HEK293 (cell line): ENCODE measurements at regions not wholly inside any gene's neighbourhood (a gene's known extent, or its start where the extent isn't known, plus 50 kb on each side); places are given as distances from the start of the nearest gene placed in this dataset.

Experiments used
- HOXC10 ChIP-seq: sonication (generic); formaldehyde crosslinking; IDR thresholded peaks from 2 replicates; pipeline ENCODE4 v1.8.1; 2023; ENCODE audit warnings: mild to moderate bottlenecking, missing genetic modification reagents
- SP7 ChIP-seq: fragments of 450-650 bp; formaldehyde crosslinking; IDR thresholded peaks from 2 replicates; pipeline ENCODE4 v1.5.1; 2016; ENCODE audit warnings: missing biosample characterization, missing genetic modification characterization
- ZNF138 ChIP-seq: fragments of 450-650 bp; formaldehyde crosslinking; IDR thresholded peaks from 2 replicates; pipeline ENCODE4 v1.5.1; 2016; ENCODE audit warnings: missing biosample characterization, missing genetic modification characterization, borderline replicate concordance
- ZNF24 ChIP-seq: fragments of 450-650 bp; formaldehyde crosslinking; IDR thresholded peaks from 2 replicates; pipeline ENCODE4 v1.5.1; 2016; ENCODE audit warnings: missing biosample characterization, missing genetic modification characterization
- ZNF394 ChIP-seq: fragments of 450-650 bp; formaldehyde crosslinking; IDR thresholded peaks from 2 replicates; pipeline ENCODE4 v1.5.1; 2016; ENCODE audit warnings: missing biosample characterization, missing genetic modification characterization, mild to moderate bottlenecking, moderate library complexity, borderline replicate concordance
- ZNF433 ChIP-seq: fragments of 450-650 bp; formaldehyde crosslinking; IDR thresholded peaks from 2 replicates; pipeline ENCODE4 v1.5.1; 2016; ENCODE audit warnings: missing biosample characterization, missing genetic modification characterization, low read depth
- TF ChIP-seq, protein P1 (sequence below): fragments of 450-650 bp; formaldehyde crosslinking; IDR thresholded peaks from 2 replicates; pipeline ENCODE4 v1.5.1; 2016; ENCODE audit warnings: missing biosample characterization, missing genetic modification characterization
- TF ChIP-seq, protein P2 (sequence below): sonication (generic); formaldehyde crosslinking; IDR thresholded peaks from 2 replicates; pipeline ENCODE4 v1.8.1; 2022; ENCODE audit warnings: mild to moderate bottlenecking, moderate library complexity, missing genetic modification reagents

DNA sequence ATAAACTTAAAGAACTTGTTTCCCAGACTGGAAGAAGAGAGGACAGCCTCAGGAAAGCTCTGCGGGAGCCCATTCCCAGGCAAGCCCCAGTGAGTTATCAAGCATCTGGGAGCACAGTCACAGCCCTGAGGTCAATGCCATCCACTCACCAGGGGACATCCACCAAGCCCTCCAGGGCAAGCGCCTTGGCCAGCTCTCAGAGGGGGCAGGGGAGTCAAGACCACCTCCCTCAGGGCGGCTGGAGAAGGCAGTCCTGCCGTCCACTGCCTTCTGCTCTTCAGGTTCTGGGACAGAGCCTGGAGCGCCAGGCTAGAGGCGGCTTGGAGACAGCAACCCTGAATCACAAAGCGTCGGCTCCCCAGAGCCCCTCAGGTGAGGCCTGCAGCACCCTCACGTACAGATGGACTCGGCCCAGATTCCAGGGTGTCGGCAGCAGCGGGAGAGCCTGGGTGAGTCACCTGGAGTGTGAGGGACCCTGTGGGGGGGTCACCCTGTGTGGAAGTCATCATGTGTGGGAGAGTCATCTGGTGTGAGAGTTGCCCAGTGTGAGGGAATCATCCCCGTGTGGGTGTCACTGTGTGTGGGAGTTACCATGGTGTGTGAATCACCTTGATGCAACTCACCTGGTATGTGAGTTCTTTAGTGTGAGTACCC lies 100.9 kb upstream of the TEX51 start:
- TF ChIP-seq, protein P1, sequence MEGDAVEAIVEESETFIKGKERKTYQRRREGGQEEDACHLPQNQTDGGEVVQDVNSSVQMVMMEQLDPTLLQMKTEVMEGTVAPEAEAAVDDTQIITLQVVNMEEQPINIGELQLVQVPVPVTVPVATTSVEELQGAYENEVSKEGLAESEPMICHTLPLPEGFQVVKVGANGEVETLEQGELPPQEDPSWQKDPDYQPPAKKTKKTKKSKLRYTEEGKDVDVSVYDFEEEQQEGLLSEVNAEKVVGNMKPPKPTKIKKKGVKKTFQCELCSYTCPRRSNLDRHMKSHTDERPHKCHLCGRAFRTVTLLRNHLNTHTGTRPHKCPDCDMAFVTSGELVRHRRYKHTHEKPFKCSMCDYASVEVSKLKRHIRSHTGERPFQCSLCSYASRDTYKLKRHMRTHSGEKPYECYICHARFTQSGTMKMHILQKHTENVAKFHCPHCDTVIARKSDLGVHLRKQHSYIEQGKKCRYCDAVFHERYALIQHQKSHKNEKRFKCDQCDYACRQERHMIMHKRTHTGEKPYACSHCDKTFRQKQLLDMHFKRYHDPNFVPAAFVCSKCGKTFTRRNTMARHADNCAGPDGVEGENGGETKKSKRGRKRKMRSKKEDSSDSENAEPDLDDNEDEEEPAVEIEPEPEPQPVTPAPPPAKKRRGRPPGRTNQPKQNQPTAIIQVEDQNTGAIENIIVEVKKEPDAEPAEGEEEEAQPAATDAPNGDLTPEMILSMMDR (tag by site-specific recombination): no peak
- no peak for TF ChIP-seq ZNF394 (tag by site-specific recombination)
- no peak for TF ChIP-seq SP7 (tag by site-specific recombination)
- TF ChIP-seq ZNF138 (tag by site-specific recombination): no peak
- no peak for TF ChIP-seq HOXC10 (CRISPR knock-in tag)
- TF ChIP-seq, protein P2, sequence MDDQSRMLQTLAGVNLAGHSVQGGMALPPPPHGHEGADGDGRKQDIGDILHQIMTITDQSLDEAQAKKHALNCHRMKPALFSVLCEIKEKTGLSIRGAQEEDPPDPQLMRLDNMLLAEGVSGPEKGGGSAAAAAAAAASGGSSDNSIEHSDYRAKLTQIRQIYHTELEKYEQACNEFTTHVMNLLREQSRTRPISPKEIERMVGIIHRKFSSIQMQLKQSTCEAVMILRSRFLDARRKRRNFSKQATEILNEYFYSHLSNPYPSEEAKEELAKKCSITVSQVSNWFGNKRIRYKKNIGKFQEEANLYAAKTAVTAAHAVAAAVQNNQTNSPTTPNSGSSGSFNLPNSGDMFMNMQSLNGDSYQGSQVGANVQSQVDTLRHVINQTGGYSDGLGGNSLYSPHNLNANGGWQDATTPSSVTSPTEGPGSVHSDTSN (CRISPR knock-in tag): no peak
- TF ChIP-seq ZNF433 (tag by site-specific recombination): no peak
- no peak for TF ChIP-seq ZNF24 (tag by site-specific recombination)
